ENCODE measurements at regions not wholly inside any gene's neighbourhood (a gene's known extent, or its start where the extent isn't known, plus 50 kb on each side); places are given as distances from the start of the nearest gene placed in this dataset.

GRCh38 chr22:22763512-22763911, 119.1 kb downstream of the GGTLC2 start:
- no peak overlapping the region for H3K27ac ChIP-seq
- no peak for TF ChIP-seq CTCF (IDR thresholded peaks at IDR 0.05)
- TF ChIP-seq POLR2A (IDR thresholded peaks at IDR 0.05): no peak
- no peak overlapping the region for H3K4me3 ChIP-seq
- no peaks in the 10 kb centered on the region for H3K27me3 ChIP-seq
- no peaks in the 10 kb centered on the region for H3K36me3 ChIP-seq
- intact Hi-C loops (cut with DNase I; ENCODE audit: low total_unique reads): no loop called here
- no peak for DNase-seq
- H3K4me1 ChIP-seq: no peaks in the 10 kb centered on the region
- no peaks in the 10 kb centered on the region for H3K9me3 ChIP-seq

GRCh38 chr22:22764085-22764484, 119.7 kb downstream of the GGTLC2 start:
- H3K4me1 ChIP-seq: no peaks in the 10 kb centered on the region
- TF ChIP-seq POLR2A (IDR thresholded peaks at IDR 0.05) (no peak), CTCF (IDR thresholded peaks at IDR 0.05) (no peak)
- no peaks in the 10 kb centered on the region for H3K27me3 ChIP-seq
- DNase-seq: no peak
- H3K9me3 ChIP-seq: no peaks in the 10 kb centered on the region
- H3K4me3 ChIP-seq: no peak overlapping the region
- intact Hi-C loops (cut with DNase I; ENCODE audit: low total_unique reads): no loop called here
- H3K36me3 ChIP-seq: no peaks in the 10 kb centered on the region
- no peak overlapping the region for H3K27ac ChIP-seq

GRCh38 chr22:22767876-22768602, 119.6 kb upstream of the IGLL5 start:
- TF ChIP-seq CTCF (IDR thresholded peaks at IDR 0.05): no peak
- no peak for TF ChIP-seq POLR2A (IDR thresholded peaks at IDR 0.05)
- Histone ChIP-seq H3K4me1 (no peaks in the 10 kb centered on the region), H3K36me3 (no peaks in the 10 kb centered on the region), H3K4me3 (no peak overlapping the region), H3K27ac (no peak overlapping the region), H3K27me3 (no peaks in the 10 kb centered on the region), H3K9me3 (no peaks in the 10 kb centered on the region)
- intact Hi-C loops (cut with DNase I; ENCODE audit: low total_unique reads): no loop called here
- no peak for DNase-seq

GRCh38 chr22:22768885-22769284, 118.7 kb upstream of the IGLL5 start:
- intact Hi-C loops (cut with DNase I; ENCODE audit: low total_unique reads): no loop called here
- H3K27ac ChIP-seq: no peak overlapping the region

More at GRCh38 chr22:22768885-22769284, 118.7 kb upstream of the IGLL5 start:
- no peaks in the 10 kb centered on the region for H3K9me3 ChIP-seq
- no peak for DNase-seq
- TF ChIP-seq CTCF (IDR thresholded peaks at IDR 0.05) (no peak), POLR2A (IDR thresholded peaks at IDR 0.05) (no peak)
- H3K4me1 ChIP-seq: no peaks in the 10 kb centered on the region
- H3K4me3 ChIP-seq: no peak overlapping the region
- H3K27me3 ChIP-seq: no peaks in the 10 kb centered on the region
- no peaks in the 10 kb centered on the region for H3K36me3 ChIP-seq
